IMR-90 (cell line): ENCODE measurements at regions not wholly inside any gene's neighbourhood (a gene's known extent, or its start where the extent isn't known, plus 50 kb on each side); places are given as distances from the start of the nearest gene placed in this dataset.

Experiments
- ATAC-seq: fragments of 200-7000 bp; cut with Tn5 transposase; 2 replicates; pipeline ENCODE4 v1.9.1; 2020; ENCODE audit warnings: low read depth, mild to moderate bottlenecking, moderate library complexity
- BruUV-seq: library from RNA; stranded (reverse); fragments of 400-500 nt; replicated peaks from 2 replicates; lab custom pipeline; 2021; lab: Mats Ljungman, UMichigan
- CTCF ChIA-PET: fragments of 300-600 bp; formaldehyde crosslinking; extraction: SDS; loops from one replicate; lab custom pipeline; 2021; ENCODE audit warnings: antibody characterized with exemption; lab: Yijun Ruan, JAX
- POLR2A ChIA-PET: fragments of 300-600 bp; sonication (Branson Sonifier 250); formaldehyde crosslinking; loops from one replicate; lab custom pipeline; 2022; ENCODE audit warnings: antibody characterized with exemption; ENCODE audit not compliant: unreplicated experiment; lab: Charles Lee
- DNase-seq: peaks from one replicate; pipeline ENCODE4 v3.0.0; 2013
- H2AFZ ChIP-seq: replicated peaks from 2 replicates; pipeline ENCODE3; 2013; ENCODE audit warnings: low read length, mild to moderate bottlenecking; ENCODE audit not compliant: poor library complexity
- H2AK5ac ChIP-seq: 2 replicates; pipeline ENCODE4 v1.6.1; 2013; ENCODE audit warnings: low read depth, low read length, inconsistent platforms
- H2AK9ac ChIP-seq: replicated peaks from 2 replicates; pipeline ENCODE3; 2013; ENCODE audit warnings: mild to moderate bottlenecking, low read depth, low read length, moderate library complexity; ENCODE audit not compliant: poor library complexity
- H2BK120ac ChIP-seq: 2 replicates; pipeline ENCODE4 v1.6.1; 2013; ENCODE audit warnings: low read depth, low read length, inconsistent platforms
- H2BK15ac ChIP-seq: 3 replicates; pipeline ENCODE4 v1.6.1; 2013; ENCODE audit warnings: low read depth, low read length, inconsistent platforms
- H2BK20ac ChIP-seq: 2 replicates; pipeline ENCODE4 v1.6.1; 2013; ENCODE audit warnings: low read depth, mild to moderate bottlenecking, inconsistent platforms, low read length, moderate library complexity
- H2BK5ac ChIP-seq: 2 replicates; pipeline ENCODE4 v1.6.1; 2013; ENCODE audit warnings: mild to moderate bottlenecking, low read depth, low read length, inconsistent platforms; ENCODE audit not compliant: poor library complexity, severe bottlenecking
- H3K14ac ChIP-seq: replicated peaks from 2 replicates; pipeline ENCODE4 v1.6.1; 2013; ENCODE audit warnings: low read depth, low read length, inconsistent platforms
- H3K18ac ChIP-seq: 2 replicates; pipeline ENCODE4 v1.6.1; 2013; ENCODE audit warnings: low read depth, low read length, control low read depth
- H3K23ac ChIP-seq: 2 replicates; pipeline ENCODE4 v1.6.1; 2013; ENCODE audit warnings: low read depth, low read length, inconsistent platforms
- H3K27ac ChIP-seq: 2 replicates; pipeline ENCODE4 v1.5.1; 2013; ENCODE audit warnings: mild to moderate bottlenecking, control low read depth, low read length; ENCODE audit not compliant: insufficient read depth
- H3K27me3 ChIP-seq: 2 replicates; pipeline ENCODE4 v1.6.1; 2013; ENCODE audit warnings: low read length; ENCODE audit not compliant: control insufficient read depth, insufficient read depth
- H3K36me3 ChIP-seq: 2 replicates; pipeline ENCODE4 v1.6.1; 2013; ENCODE audit warnings: low read length, mixed read lengths; ENCODE audit not compliant: control insufficient read depth, insufficient read depth
- H3K4ac ChIP-seq: 2 replicates; pipeline ENCODE4 v1.6.1; 2013; ENCODE audit warnings: low read depth, low read length, inconsistent platforms
- H3K4me1 ChIP-seq: 2 replicates; pipeline ENCODE4 v1.6.1; 2013; ENCODE audit warnings: low read length, mixed read lengths; ENCODE audit not compliant: control insufficient read depth, insufficient read depth
- H3K4me2 ChIP-seq: 2 replicates; pipeline ENCODE4 v1.6.1; 2013; ENCODE audit warnings: low read depth, mild to moderate bottlenecking, control low read depth, low read length, moderate library complexity
- H3K4me3 ChIP-seq: 2 replicates; pipeline ENCODE4 v1.5.1; 2013; ENCODE audit warnings: low read depth, mild to moderate bottlenecking, control low read depth, low read length, moderate library complexity; ENCODE audit not compliant: insufficient read depth
- H3K56ac ChIP-seq: 2 replicates; pipeline ENCODE4 v1.6.1; 2013; ENCODE audit warnings: low read length, inconsistent platforms; ENCODE audit not compliant: insufficient read depth; ENCODE audit errors: extremely low read depth
- H3K79me1 ChIP-seq, 2 experiments: 2 replicates each; pipeline ENCODE4 v1.6.1; 2013; ENCODE audit warnings: low read length in 2 of 2, inconsistent platforms in 1 of 2, low read depth in 1 of 2
- H3K9ac ChIP-seq: 2 replicates; pipeline ENCODE4 v1.6.1; 2013; ENCODE audit warnings: low read depth, low read length, control low read depth
- H3K9me1 ChIP-seq: 2 replicates; pipeline ENCODE4 v1.6.1; 2013; ENCODE audit warnings: low read length, inconsistent platforms; ENCODE audit not compliant: insufficient read depth
- H3K9me3 ChIP-seq: 2 replicates; pipeline ENCODE4 v1.6.1; 2013; ENCODE audit warnings: low read length; ENCODE audit not compliant: control insufficient read depth, insufficient read depth
- H4K20me1 ChIP-seq: 2 replicates; pipeline ENCODE4 v1.6.1; 2013; ENCODE audit warnings: low read length, inconsistent platforms; ENCODE audit not compliant: insufficient read depth
- H4K5ac ChIP-seq: 2 replicates; pipeline ENCODE4 v1.6.1; 2013; ENCODE audit warnings: mild to moderate bottlenecking, low read depth, low read length, control low read depth
- H4K8ac ChIP-seq, 2 experiments: 2 replicates each; pipeline ENCODE4 v1.6.1; 2013; ENCODE audit warnings: low read depth in 2 of 2, low read length in 2 of 2, control low read depth in 1 of 2, inconsistent platforms in 1 of 2
- H4K91ac ChIP-seq: 2 replicates; pipeline ENCODE4 v1.6.1; 2013; ENCODE audit warnings: low read depth, low read length, inconsistent platforms; ENCODE audit not compliant: insufficient read depth
- BHLHE40 ChIP-seq: fragments of 150-350 bp; IDR thresholded peaks from 2 replicates; pipeline ENCODE4 v1.6.1; 2016; ENCODE audit warnings: mild to moderate bottlenecking, low read depth, low read length
- CEBPB ChIP-seq: IDR thresholded peaks from 2 replicates; pipeline ENCODE4 v1.6.1; 2012; ENCODE audit warnings: low read depth, low read length, improper control_type of control experiment
- CHD1 ChIP-seq: IDR thresholded peaks from 2 replicates; pipeline ENCODE4 v1.6.1; 2012; ENCODE audit warnings: low read depth, low read length, improper control_type of control experiment
- FOS ChIP-seq: fragments of 150-350 bp; IDR thresholded peaks from 2 replicates; pipeline ENCODE4 v1.6.1; 2016; ENCODE audit warnings: low read depth, low read length
- MAFK ChIP-seq: IDR thresholded peaks from 2 replicates; pipeline ENCODE4 v1.6.1; 2012; ENCODE audit warnings: low read depth, low read length, improper control_type of control experiment
- MAZ ChIP-seq: IDR thresholded peaks from 2 replicates; pipeline ENCODE4 v1.6.1; 2012; ENCODE audit warnings: low read depth, mild to moderate bottlenecking, low read length, improper control_type of control experiment, moderate library complexity, borderline replicate concordance
- MXI1 ChIP-seq: IDR thresholded peaks from 2 replicates; pipeline ENCODE4 v1.6.1; 2012; ENCODE audit warnings: low read depth, mild to moderate bottlenecking, low read length, moderate library complexity, borderline replicate concordance
- NFE2L2 ChIP-seq: fragments of 150-350 bp; IDR thresholded peaks from 2 replicates; pipeline ENCODE4 v1.6.1; 2016; ENCODE audit warnings: low read depth, mild to moderate bottlenecking, low read length
- POLR2A ChIP-seq: IDR thresholded peaks from 2 replicates; pipeline ENCODE4 v1.6.1; 2012; ENCODE audit warnings: mild to moderate bottlenecking, low read depth, low read length
- RAD21 ChIP-seq: IDR thresholded peaks from 2 replicates; pipeline ENCODE4 v1.6.1; 2012; ENCODE audit warnings: low read length, improper control_type of control experiment
- RCOR1 ChIP-seq: IDR thresholded peaks from 2 replicates; pipeline ENCODE4 v1.6.1; 2012; ENCODE audit warnings: mild to moderate bottlenecking, low read length, improper control_type of control experiment; ENCODE audit not compliant: insufficient replicate concordance
- RFX5 ChIP-seq: IDR thresholded peaks from 2 replicates; pipeline ENCODE4 v1.8.0; 2012; ENCODE audit warnings: low read depth, mild to moderate bottlenecking, low read length, moderate library complexity
- SMC3 ChIP-seq: fragments of 150-350 bp; IDR thresholded peaks from 2 replicates; pipeline ENCODE4 v1.6.1; 2016; ENCODE audit warnings: low read depth, mild to moderate bottlenecking, antibody characterized with exemption, low read length, moderate library complexity
- WGBS, 2 experiments: methylation state at CpG; one replicate each; pipeline versions ENCODE4 v1.1.5 to v1.1.7; 2013; ENCODE audit warnings: missing lambda C conversion rate in 2 of 2; ENCODE audit not compliant: insufficient read length in 1 of 2; ENCODE audit errors: extremely low coverage in 2 of 2; 5-methylcytosine and 5-hydroxymethylcytosine counted together
- dilution Hi-C: fragments of 300-500 bp; cut with HindIII; formaldehyde crosslinking; loops from one replicate; pipeline ENCODE4 v1.14.3; 2018; ENCODE audit warnings: low sequenced_read_pairs; ENCODE audit not compliant: unreplicated experiment
- in situ Hi-C: fragments of 300-500 bp; cut with MboI; formaldehyde crosslinking; loops from 3 replicates; pipeline ENCODE4 v1.14.3; 2019; ENCODE audit warnings: low sequenced_read_pairs, inconsistent platforms, mixed read lengths
- intact Hi-C: fragments of 100-400 bp; cut with micrococcal nuclease; formaldehyde crosslinking; loops from 2 replicates; pipeline ENCODE4 v1.10.0; 2022
- TF ChIP-seq, protein P1 (sequence below): fragments of 150-350 bp; IDR thresholded peaks from 2 replicates; pipeline ENCODE4 v1.6.1; 2016; ENCODE audit warnings: low read depth, mild to moderate bottlenecking, low read length, moderate library complexity, borderline replicate concordance
- TF ChIP-seq, protein P2 (sequence below): conservative IDR thresholded peaks from 2 replicates; pipeline ENCODE4 v1.5.1; 2012; ENCODE audit warnings: mild to moderate bottlenecking, low read depth, low read length, improper control_type of control experiment
- TF ChIP-seq, protein P3 (sequence below): fragments of 150-350 bp; IDR thresholded peaks from 2 replicates; pipeline ENCODE4 v1.6.1; 2017; ENCODE audit warnings: mild to moderate bottlenecking, antibody characterized with exemption, low read length, low read depth

DNA sequence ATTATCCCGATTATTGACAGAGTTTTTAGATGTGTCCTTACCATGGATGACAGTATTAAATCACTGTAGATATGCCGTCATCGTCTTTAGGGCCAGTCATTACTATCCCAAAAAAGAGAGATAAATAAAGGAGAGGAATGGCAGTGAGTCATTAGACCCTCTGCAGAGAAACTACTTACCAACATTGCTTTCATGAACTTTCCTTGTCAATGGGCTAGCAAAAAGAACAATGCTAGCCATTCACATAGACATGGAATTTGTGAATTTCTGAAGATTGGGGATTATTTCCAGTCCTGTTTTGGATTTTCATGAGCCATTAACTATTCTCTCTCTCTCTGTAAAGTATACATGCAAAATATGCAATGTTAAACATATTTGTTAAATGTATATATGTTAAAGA, 319.4 kb upstream of the FANCL start:
- Histone ChIP-seq H3K9ac (no peak overlapping the region), H3K4ac (no peak overlapping the region), H4K5ac (no peak overlapping the region), H4K20me1 (no peaks in the 10 kb centered on the region), H3K79me1 (no peaks in the 10 kb centered on the region), H2AFZ (no peak overlapping the region), H3K4me2 (no peak overlapping the region), H3K27me3 (no peaks in the 10 kb centered on the region), H3K14ac (no peak overlapping the region), H3K27ac (no peak overlapping the region), H2AK5ac (no peak overlapping the region), H2BK20ac (no peak overlapping the region), H3K18ac (no peak overlapping the region), H2AK9ac (no peak overlapping the region), H3K56ac (no peak overlapping the region), H2BK5ac (no peak overlapping the region), H2BK15ac (no peak overlapping the region), H2BK120ac (no peak overlapping the region), H3K4me3 (no peak overlapping the region), H4K8ac (no peak overlapping the region), H3K4me1 (no peaks in the 10 kb centered on the region), H3K9me1 (no peaks in the 10 kb centered on the region), H3K23ac (no peak overlapping the region), H3K9me3 (no peaks in the 10 kb centered on the region), H4K91ac (no peak overlapping the region), H3K36me3 (no peaks in the 10 kb centered on the region)
- TF ChIP-seq, protein P1, sequence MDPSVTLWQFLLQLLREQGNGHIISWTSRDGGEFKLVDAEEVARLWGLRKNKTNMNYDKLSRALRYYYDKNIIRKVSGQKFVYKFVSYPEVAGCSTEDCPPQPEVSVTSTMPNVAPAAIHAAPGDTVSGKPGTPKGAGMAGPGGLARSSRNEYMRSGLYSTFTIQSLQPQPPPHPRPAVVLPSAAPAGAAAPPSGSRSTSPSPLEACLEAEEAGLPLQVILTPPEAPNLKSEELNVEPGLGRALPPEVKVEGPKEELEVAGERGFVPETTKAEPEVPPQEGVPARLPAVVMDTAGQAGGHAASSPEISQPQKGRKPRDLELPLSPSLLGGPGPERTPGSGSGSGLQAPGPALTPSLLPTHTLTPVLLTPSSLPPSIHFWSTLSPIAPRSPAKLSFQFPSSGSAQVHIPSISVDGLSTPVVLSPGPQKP = no peak
- TF ChIP-seq BHLHE40 (no peak), MAZ (no peak), SMC3 (no peak), POLR2A (no peak), RFX5 (no peak), CHD1 (no peak), MXI1 (no peak), NFE2L2 (no peak), MAFK (no peak), RAD21 (no peak), FOS (no peak), CEBPB (no peak), RCOR1 (no peak)
- TF ChIP-seq, protein P2, sequence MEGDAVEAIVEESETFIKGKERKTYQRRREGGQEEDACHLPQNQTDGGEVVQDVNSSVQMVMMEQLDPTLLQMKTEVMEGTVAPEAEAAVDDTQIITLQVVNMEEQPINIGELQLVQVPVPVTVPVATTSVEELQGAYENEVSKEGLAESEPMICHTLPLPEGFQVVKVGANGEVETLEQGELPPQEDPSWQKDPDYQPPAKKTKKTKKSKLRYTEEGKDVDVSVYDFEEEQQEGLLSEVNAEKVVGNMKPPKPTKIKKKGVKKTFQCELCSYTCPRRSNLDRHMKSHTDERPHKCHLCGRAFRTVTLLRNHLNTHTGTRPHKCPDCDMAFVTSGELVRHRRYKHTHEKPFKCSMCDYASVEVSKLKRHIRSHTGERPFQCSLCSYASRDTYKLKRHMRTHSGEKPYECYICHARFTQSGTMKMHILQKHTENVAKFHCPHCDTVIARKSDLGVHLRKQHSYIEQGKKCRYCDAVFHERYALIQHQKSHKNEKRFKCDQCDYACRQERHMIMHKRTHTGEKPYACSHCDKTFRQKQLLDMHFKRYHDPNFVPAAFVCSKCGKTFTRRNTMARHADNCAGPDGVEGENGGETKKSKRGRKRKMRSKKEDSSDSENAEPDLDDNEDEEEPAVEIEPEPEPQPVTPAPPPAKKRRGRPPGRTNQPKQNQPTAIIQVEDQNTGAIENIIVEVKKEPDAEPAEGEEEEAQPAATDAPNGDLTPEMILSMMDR = no peak
- TF ChIP-seq, protein P3, sequence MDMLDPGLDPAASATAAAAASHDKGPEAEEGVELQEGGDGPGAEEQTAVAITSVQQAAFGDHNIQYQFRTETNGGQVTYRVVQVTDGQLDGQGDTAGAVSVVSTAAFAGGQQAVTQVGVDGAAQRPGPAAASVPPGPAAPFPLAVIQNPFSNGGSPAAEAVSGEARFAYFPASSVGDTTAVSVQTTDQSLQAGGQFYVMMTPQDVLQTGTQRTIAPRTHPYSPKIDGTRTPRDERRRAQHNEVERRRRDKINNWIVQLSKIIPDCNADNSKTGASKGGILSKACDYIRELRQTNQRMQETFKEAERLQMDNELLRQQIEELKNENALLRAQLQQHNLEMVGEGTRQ = no peak
- ChIA-PET CTCF (no interaction called here), POLR2A (no interaction called here)
- DNase-seq (no peak), ATAC-seq (no peak)
- dilution Hi-C loops = no loop called here
- no TSS peak for BruUV-seq
- in situ Hi-C loops = no loop called here
- WGBS, 2 experiments = no CpG with 5 or more reads among the region's 3 CpGs
- intact Hi-C loops = no loop called here
